Muscle of leg (tissue), 3 donors: ENCODE measurements at regions not wholly inside any gene's neighbourhood (a gene's known extent, or its start where the extent isn't known, plus 50 kb on each side); places are given as distances from the start of the nearest gene placed in this dataset.
"Not testable (repeated sequence)": the region's sequence is repeated elsewhere in the genome, so short reads cannot be mapped to it uniquely, and the experiment has no call there.

Experiments used
- DNase-seq: peaks from one replicate; pipeline ENCODE4 v3.0.0; 2013
- H3K27ac ChIP-seq: one replicate; pipeline ENCODE4 v1.5.1; 2013; ENCODE audit warnings: mild to moderate bottlenecking, low read length, control low read depth
- H3K27me3 ChIP-seq: one replicate; pipeline ENCODE4 v1.6.1; 2013; ENCODE audit warnings: low read length; ENCODE audit not compliant: control insufficient read depth, insufficient read depth
- H3K36me3 ChIP-seq: one replicate; pipeline ENCODE4 v1.6.1; 2013; ENCODE audit warnings: low read length; ENCODE audit not compliant: control insufficient read depth, insufficient read depth
- H3K4me1 ChIP-seq: one replicate; pipeline ENCODE4 v1.6.1; 2013; ENCODE audit warnings: low read length; ENCODE audit not compliant: control insufficient read depth, insufficient read depth
- H3K4me3 ChIP-seq: one replicate; pipeline ENCODE4 v1.5.1; 2013; ENCODE audit warnings: low read length, control low read depth
- H3K9me3 ChIP-seq: replicated peaks from 2 replicates; pipeline ENCODE4 v1.6.1; 2013; ENCODE audit warnings: low read depth, low read length; ENCODE audit not compliant: control insufficient read depth
- WGBS: methylation state at CpG from one replicate; pipeline ENCODE4 v1.1.5; 2013; ENCODE audit warnings: missing lambda C conversion rate; ENCODE audit not compliant: insufficient coverage; 5-methylcytosine and 5-hydroxymethylcytosine counted together

GRCh38 chr7:149595078-149595477 is 97.5 kb upstream of the ZNF746 start:
- no peaks in the 10 kb centered on the region for H3K27me3 ChIP-seq
- no peaks in the 10 kb centered on the region for H3K4me1 ChIP-seq
- 95% methylated on average over 2 of the region's 4 CpGs for WGBS
- H3K9me3 ChIP-seq = no peaks in the 10 kb centered on the region
- H3K4me3 ChIP-seq = no peak overlapping the region
- no peak overlapping the region for H3K27ac ChIP-seq
- peaks cover 56% of the 10 kb centered on the region for H3K36me3 ChIP-seq
- DNase-seq = no peak

GRCh38 chr7:149588930-149589329 is 91.3 kb upstream of the ZNF746 start:
- Histone ChIP-seq H3K36me3 (peaks cover 55% of the 10 kb centered on the region), H3K27me3 (no peaks in the 10 kb centered on the region), H3K27ac (no peak overlapping the region), H3K4me3 (no peak overlapping the region), H3K4me1 (no peaks in the 10 kb centered on the region), H3K9me3 (peaks cover 2% of the 10 kb centered on the region)
- no peak for DNase-seq
- 100% methylated on average over 1 of the region's 1 CpG for WGBS

- Histone ChIP-seq H3K27me3 (no peaks in the 10 kb centered on the region), H3K36me3 (peaks cover 55% of the 10 kb centered on the region), H3K4me3 (no peak overlapping the region), H3K4me1 (no peaks in the 10 kb centered on the region), H3K9me3 (peaks cover 10% of the 10 kb centered on the region), H3K27ac (no peak overlapping the region)
- DNase-seq = peak; percentile 7
- WGBS = 100% methylated on average over 2 of the region's 10 CpGs
Measured at GRCh38 chr7:149586646-149587645, 89.3 kb upstream of the ZNF746 start.

DNA sequence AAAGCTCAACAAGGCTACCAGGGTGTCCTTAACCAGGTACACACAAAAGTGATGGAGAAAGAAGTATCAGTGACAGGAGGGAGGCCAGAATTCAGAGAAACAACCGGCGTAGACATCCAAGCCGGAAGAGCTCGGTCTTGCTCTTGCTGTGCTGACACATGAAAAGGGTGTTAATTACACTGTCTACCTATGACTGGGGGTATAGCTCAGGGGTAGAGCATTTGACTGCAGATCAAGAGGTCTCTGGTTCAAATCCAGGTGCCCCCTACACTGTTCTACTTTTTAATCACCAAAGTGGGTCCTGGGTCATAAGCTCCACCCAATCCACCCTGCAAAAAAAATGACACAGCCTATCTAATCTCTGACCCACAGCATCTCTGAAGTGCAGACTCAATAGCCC is 86.9 kb upstream of the ZNF746 start:
- no peaks in the 10 kb centered on the region for H3K27me3 ChIP-seq
- no peak for DNase-seq
- peaks cover 22% of the 10 kb centered on the region for H3K9me3 ChIP-seq
- no peak overlapping the region for H3K27ac ChIP-seq
- H3K36me3 ChIP-seq = peaks cover 55% of the 10 kb centered on the region
- no peaks in the 10 kb centered on the region for H3K4me1 ChIP-seq
- H3K4me3 ChIP-seq = no peak overlapping the region
- WGBS = 100% methylated on average over 1 of the region's 4 CpGs

GRCh38 chr7:149584009-149584408 is 86.4 kb upstream of the ZNF746 start:
- Histone ChIP-seq H3K36me3 (peaks cover 51% of the 10 kb centered on the region), H3K27me3 (no peaks in the 10 kb centered on the region), H3K27ac (no peak overlapping the region), H3K4me3 (no peak overlapping the region), H3K9me3 (peaks cover 26% of the 10 kb centered on the region), H3K4me1 (no peaks in the 10 kb centered on the region)
- no peak for DNase-seq
- WGBS = no CpG with 5 or more reads among the region's 2 CpGs

- DNase-seq = no peak
- WGBS = 98% methylated on average over 6 of the region's 6 CpGs
- Histone ChIP-seq H3K36me3 (peaks cover 26% of the 10 kb centered on the region), H3K27ac (no peak overlapping the region), H3K27me3 (no peaks in the 10 kb centered on the region), H3K9me3 (peaks cover 29% of the 10 kb centered on the region), H3K4me1 (no peaks in the 10 kb centered on the region), H3K4me3 (no peak overlapping the region)
Measured at GRCh38 chr7:149580328-149580727, 82.7 kb upstream of the ZNF746 start.

GRCh38 chr7:149579365-149579764 is 81.8 kb upstream of the ZNF746 start:
- not testable (repeated sequence) for H3K27me3 ChIP-seq, H3K4me1 ChIP-seq, H3K27ac ChIP-seq, DNase-seq, H3K4me3 ChIP-seq
- Histone ChIP-seq H3K36me3 (peaks cover 23% of the 10 kb centered on the region), H3K9me3 (peaks cover 29% of the 10 kb centered on the region)
- 96% methylated on average over 17 of the region's 19 CpGs for WGBS

DNA sequence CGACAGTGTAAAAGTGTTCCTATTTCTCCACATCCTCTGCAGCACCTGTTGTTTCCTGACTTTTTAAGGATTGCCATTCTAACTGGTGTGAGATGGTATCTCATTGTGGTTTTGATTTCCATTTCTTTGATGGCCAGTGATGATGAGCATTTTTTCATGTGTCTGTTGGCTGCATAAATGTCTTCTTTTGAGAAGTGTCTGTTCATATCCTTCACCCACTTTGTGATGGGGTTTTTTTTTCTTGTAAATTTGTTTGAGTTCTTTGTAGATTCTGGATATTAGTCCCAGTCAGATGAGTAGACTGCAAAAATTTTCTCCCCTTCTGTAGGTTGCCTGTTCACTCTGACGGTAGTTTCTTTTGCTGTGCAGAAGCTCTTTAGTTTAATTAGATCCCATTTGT is 76.8 kb upstream of the ZNF746 start:
- not testable (repeated sequence) for H3K36me3 ChIP-seq, H3K27ac ChIP-seq, H3K27me3 ChIP-seq, DNase-seq, H3K4me1 ChIP-seq, H3K4me3 ChIP-seq
- WGBS = no CpG with 5 or more reads among the region's 2 CpGs
- peaks cover 24% of the 10 kb centered on the region for H3K9me3 ChIP-seq

DNA sequence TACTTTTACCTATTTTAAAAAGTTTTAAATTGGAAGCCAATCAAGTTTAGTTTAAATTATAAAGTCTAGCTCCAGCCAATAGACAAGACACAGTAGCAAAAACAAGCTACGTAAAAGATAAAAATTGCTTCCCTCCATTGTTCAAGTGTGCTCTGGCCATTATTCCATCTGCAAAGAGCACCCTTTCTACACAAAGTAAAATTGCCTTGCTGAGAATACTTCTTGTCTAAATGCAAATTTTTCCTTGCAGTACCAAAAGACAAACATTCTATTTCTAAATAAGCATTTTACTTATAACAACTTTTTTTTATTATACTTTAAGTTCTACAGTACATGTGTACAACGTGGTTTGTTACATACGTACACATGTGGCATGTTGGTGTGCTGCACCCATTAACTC is 75.9 kb upstream of the ZNF746 start:
- H3K4me1 ChIP-seq = no peaks in the 10 kb centered on the region
- no peak for DNase-seq
- H3K4me3 ChIP-seq = no peak overlapping the region
- peaks cover 6% of the 10 kb centered on the region for H3K36me3 ChIP-seq
- no peak overlapping the region for H3K27ac ChIP-seq
- H3K27me3 ChIP-seq = no peaks in the 10 kb centered on the region
- no CpG with 5 or more reads among the region's 3 CpGs for WGBS
- H3K9me3 ChIP-seq = peaks cover 23% of the 10 kb centered on the region

DNA sequence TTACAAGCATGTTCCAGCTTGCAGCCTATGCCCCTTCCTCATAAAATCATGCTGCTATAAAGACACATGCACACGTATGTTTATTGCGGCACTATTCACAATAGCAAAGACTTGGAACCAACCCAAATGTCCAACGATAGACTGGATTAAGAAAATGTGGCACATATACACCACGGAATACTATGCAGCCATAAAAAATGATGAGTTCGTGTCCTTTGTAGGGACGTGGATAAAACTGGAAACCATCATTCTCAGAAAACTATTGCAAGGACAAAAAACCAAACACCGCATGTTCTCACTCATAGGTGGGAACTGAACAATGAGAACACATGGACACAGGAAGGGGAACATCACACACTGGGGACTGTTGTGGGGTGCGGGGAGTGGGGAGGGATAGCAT is 75.3 kb upstream of the ZNF746 start:
- not testable (repeated sequence) for H3K27me3 ChIP-seq, H3K27ac ChIP-seq, DNase-seq, H3K4me1 ChIP-seq, H3K4me3 ChIP-seq
- no CpG with 5 or more reads among the region's 8 CpGs for WGBS
- Histone ChIP-seq H3K36me3 (peaks cover 10% of the 10 kb centered on the region), H3K9me3 (peaks cover 23% of the 10 kb centered on the region)
